ENCODE measurements at regions not wholly inside any gene's neighbourhood (a gene's known extent, or its start where the extent isn't known, plus 50 kb on each side); places are given as distances from the start of the nearest gene placed in this dataset.

DNA sequence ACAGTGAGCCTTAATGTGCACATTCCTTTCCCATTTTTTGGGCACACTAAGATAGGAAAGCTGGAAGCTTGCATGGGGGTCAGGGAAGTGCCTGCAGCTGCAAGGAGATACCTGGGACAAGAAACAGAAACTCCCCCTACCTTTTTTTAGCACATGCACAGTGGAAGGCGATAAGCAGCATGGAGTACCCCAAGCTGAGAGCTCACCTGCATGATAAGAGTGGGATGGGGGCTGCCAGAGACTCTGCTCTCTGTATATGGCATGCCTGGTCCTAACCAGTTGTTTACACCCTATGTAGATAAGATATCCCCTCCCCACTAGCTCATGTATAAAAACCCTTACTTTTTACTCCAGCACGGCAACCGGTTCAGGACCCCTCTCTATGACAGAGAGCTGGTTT is 135.9 kb downstream of the TENT5D start:
- TF ChIP-seq CTCF (IDR thresholded peaks at IDR 0.05; ENCODE audit: borderline replicate concordance, extremely low read depth, low read length, poor library complexity, severe bottlenecking) (no peak), EZH2 (IDR thresholded peaks at IDR 0.05; ENCODE audit: borderline replicate concordance, low read depth, low read length, severe bottlenecking) (no peak)

Measured in DND-41 (cell line).